OCI-LY3 (cell line): ENCODE measurements at regions not wholly inside any gene's neighbourhood (a gene's known extent, or its start where the extent isn't known, plus 50 kb on each side); places are given as distances from the start of the nearest gene placed in this dataset.
A peak's percentile ranks its signal among the peaks of the same experiment; 100 is the strongest.

Source experiments
- H2AFZ ChIP-seq: fragments of 200-600, 300-600 bp; shearing (Covaris generic); 2 replicates; pipeline ENCODE4 v1.6.0; 2014; ENCODE audit warnings: antibody characterized with exemption, low read depth, low read length
- H3K27ac ChIP-seq: fragments of 200-600, 300-600 bp; sonication (generic); 2 replicates; pipeline ENCODE4 v1.5.1; 2014; ENCODE audit warnings: mild to moderate bottlenecking, low read length, moderate library complexity, mixed read lengths
- H3K27me3 ChIP-seq: fragments of 200-600, 300-600 bp; sonication (generic); 2 replicates; pipeline ENCODE4 v1.6.1; 2014; ENCODE audit warnings: low read depth, low read length, mixed read lengths
- H3K36me3 ChIP-seq: fragments of 200-600, 300-600 bp; sonication (generic); replicated peaks from 2 replicates; pipeline ENCODE3; 2014; ENCODE audit warnings: low read depth, low read length, mixed read lengths
- H3K4me1 ChIP-seq: fragments of 300-600, 200-600 bp; sonication (generic); 2 replicates; pipeline ENCODE4 v1.6.1; 2014; ENCODE audit warnings: low read length, mixed read lengths
- H3K4me2 ChIP-seq: fragments of 200-600, 300-600 bp; sonication (generic); 2 replicates; pipeline ENCODE4 v1.6.1; 2014; ENCODE audit warnings: low read length, mixed read lengths
- H3K4me3 ChIP-seq: fragments of 300-600, 200-600 bp; sonication (generic); 2 replicates; pipeline ENCODE4 v1.5.1; 2014; ENCODE audit warnings: antibody characterized with exemption, mild to moderate bottlenecking, low read length, moderate library complexity
- H3K79me2 ChIP-seq: fragments of 300-600, 200-600 bp; shearing (Covaris generic); 2 replicates; pipeline ENCODE4 v1.6.1; 2014; ENCODE audit warnings: mild to moderate bottlenecking, low read length, mixed read lengths
- H3K9ac ChIP-seq: fragments of 300-600, 200-600 bp; shearing (Covaris generic); 2 replicates; pipeline ENCODE4 v1.6.0; 2014; ENCODE audit warnings: mild to moderate bottlenecking, low read length, moderate library complexity
- H3K9me3 ChIP-seq: fragments of 200-600, 300-600 bp; shearing (Covaris generic); 2 replicates; pipeline ENCODE4 v1.6.1; 2014; ENCODE audit warnings: low read length, mixed read lengths; ENCODE audit not compliant: insufficient read depth
- H4K20me1 ChIP-seq: fragments of 200-600, 300-600 bp; sonication (generic); 2 replicates; pipeline ENCODE4 v1.6.1; 2016; ENCODE audit warnings: low read length, mixed read lengths; ENCODE audit not compliant: insufficient read depth
- CTCF ChIP-seq: fragments of 200-600, 300-600 bp; sonication (generic); IDR thresholded peaks from 2 replicates; pipeline ENCODE4 v1.5.1; 2014; ENCODE audit warnings: antibody characterized with exemption, low read length, low read depth
- EZH2phosphoT487 ChIP-seq: fragments of 200-600 bp; shearing (Covaris generic); IDR thresholded peaks from 2 replicates; pipeline ENCODE4 v1.6.1; 2018; ENCODE audit warnings: antibody characterized with exemption, mixed run types, low read depth

- TF ChIP-seq EZH2phosphoT487: no peak
- no peak for TF ChIP-seq CTCF
- Histone ChIP-seq H3K9me3 (peaks cover 8% of the 10 kb centered on the region; the same call in 1 of the 2 replicates), H3K4me1 (peaks cover 8% of the 10 kb centered on the region)
Observed at GRCh38 chr2:239884051-239884405, 141.1 kb downstream of the NDUFA10 start.

GRCh38 chr2:239883326-239884050 is 141.7 kb downstream of the NDUFA10 start:
- no peak overlapping the region for H2AFZ ChIP-seq
- no peaks in the 10 kb centered on the region for H4K20me1 ChIP-seq
- peaks cover 8% of the 10 kb centered on the region; the same call in 1 of the 2 replicates for H3K9me3 ChIP-seq
- peaks cover 12% of the 10 kb centered on the region for H3K4me1 ChIP-seq
- H3K9ac ChIP-seq: no peak overlapping the region
- TF ChIP-seq CTCF: no peak
- TF ChIP-seq EZH2phosphoT487: no peak
- H3K27ac ChIP-seq: no peak overlapping the region
- H3K4me2 ChIP-seq: no peak overlapping the region
- no peak overlapping the region for H3K4me3 ChIP-seq
- no peaks in the 10 kb centered on the region for H3K79me2 ChIP-seq
- no peaks in the 10 kb centered on the region for H3K27me3 ChIP-seq
- H3K36me3 ChIP-seq: no peaks in the 10 kb centered on the region

More at GRCh38 chr2:239884051-239884405, 141.1 kb downstream of the NDUFA10 start:
- H3K9ac ChIP-seq: no peak overlapping the region
- no peak overlapping the region for H3K4me2 ChIP-seq
- H3K36me3 ChIP-seq: no peaks in the 10 kb centered on the region
- no peaks in the 10 kb centered on the region for H3K27me3 ChIP-seq
- H4K20me1 ChIP-seq: no peaks in the 10 kb centered on the region
- H3K27ac ChIP-seq: no peak overlapping the region
- no peaks in the 10 kb centered on the region for H3K79me2 ChIP-seq
- no peak overlapping the region for H2AFZ ChIP-seq
- H3K4me3 ChIP-seq: no peak overlapping the region

- Histone ChIP-seq H3K4me3 (no peak overlapping the region), H3K4me2 (no peak overlapping the region), H3K27me3 (no peaks in the 10 kb centered on the region), H3K9me3 (peaks cover 8% of the 10 kb centered on the region; the same call in 1 of the 2 replicates), H3K79me2 (no peaks in the 10 kb centered on the region), H3K4me1 (peaks cover 14% of the 10 kb centered on the region), H3K36me3 (no peaks in the 10 kb centered on the region), H3K27ac (no peak overlapping the region), H2AFZ (no peak overlapping the region), H3K9ac (no peak overlapping the region), H4K20me1 (no peaks in the 10 kb centered on the region)
- no peak for TF ChIP-seq EZH2phosphoT487
Observed at GRCh38 chr2:239882781-239883180, 142.4 kb downstream of the NDUFA10 start.

- no peak overlapping the region for H2AFZ ChIP-seq
- no peak overlapping the region for H3K9ac ChIP-seq
- H3K27ac ChIP-seq: no peak overlapping the region
- H4K20me1 ChIP-seq: no peaks in the 10 kb centered on the region
- H3K27me3 ChIP-seq: no peaks in the 10 kb centered on the region
- peaks cover 8% of the 10 kb centered on the region; the same call in 1 of the 2 replicates for H3K9me3 ChIP-seq
- no peak overlapping the region for H3K4me2 ChIP-seq
- no peaks in the 10 kb centered on the region for H3K36me3 ChIP-seq
- no peaks in the 10 kb centered on the region for H3K79me2 ChIP-seq
- H3K4me1 ChIP-seq: peaks cover 10% of the 10 kb centered on the region
- H3K4me3 ChIP-seq: no peak overlapping the region
- TF ChIP-seq CTCF: peak; percentile 55
- no peak for TF ChIP-seq EZH2phosphoT487
Observed at GRCh38 chr2:239882331-239882732, 142.8 kb downstream of the NDUFA10 start.
